GM21423 (cell line): ENCODE measurements at regions not wholly inside any gene's neighbourhood (a gene's known extent, or its start where the extent isn't known, plus 50 kb on each side); places are given as distances from the start of the nearest gene placed in this dataset.
"Not testable (repeated sequence)": the region's sequence is repeated elsewhere in the genome, so short reads cannot be mapped to it uniquely, and the experiment has no call there.

ENCODE experiments used
- ATAC-seq: cut with Tn5 transposase; IDR thresholded peaks from one replicate; pipeline ENCODE4 v1.9.1; 2021; ENCODE audit warnings: mild to moderate bottlenecking, moderate library complexity; ENCODE audit not compliant: unreplicated experiment

- no peak for ATAC-seq
Observed at GRCh38 chr1:14332158-14332557, 266.3 kb upstream of the KAZN start.

- no peak for ATAC-seq
Observed at GRCh38 chr1:14334336-14335176, 263.9 kb upstream of the KAZN start.

GRCh38 chr1:14338509-14338908, 260.0 kb upstream of the KAZN start:
- ATAC-seq = no peak

- no peak for ATAC-seq
Observed at GRCh38 chr1:14339288-14339687, 259.2 kb upstream of the KAZN start.

- no peak for ATAC-seq
Observed at GRCh38 chr1:14340002-14340785, 258.3 kb upstream of the KAZN start.

- no peak for ATAC-seq
Observed at GRCh38 chr1:14341147-14341546, 257.3 kb upstream of the KAZN start.

- no peak for ATAC-seq
Observed at GRCh38 chr1:14345946-14346550, 252.4 kb upstream of the KAZN start.

GRCh38 chr1:14347186-14347585, 251.3 kb upstream of the KAZN start:
- no peak for ATAC-seq

GRCh38 chr1:14347776-14348175, 250.7 kb upstream of the KAZN start:
- ATAC-seq = no peak

GRCh38 chr1:14350197-14350596, 248.3 kb upstream of the KAZN start:
- ATAC-seq = no peak

GRCh38 chr1:14352897-14353296, 245.6 kb upstream of the KAZN start:
- ATAC-seq = no peak

GRCh38 chr1:14361005-14361404, 237.5 kb upstream of the KAZN start:
- ATAC-seq = not testable (repeated sequence)

GRCh38 chr1:14362331-14362730, 236.2 kb upstream of the KAZN start:
- no peak for ATAC-seq

GRCh38 chr1:14363036-14363590, 235.4 kb upstream of the KAZN start:
- no peak for ATAC-seq

GRCh38 chr1:14363707-14364413, 234.6 kb upstream of the KAZN start:
- no peak for ATAC-seq

- ATAC-seq = no peak
Observed at GRCh38 chr1:14365301-14365988, 233.0 kb upstream of the KAZN start.

GRCh38 chr1:14366091-14367018, 232.1 kb upstream of the KAZN start:
- ATAC-seq = no peak

- no peak for ATAC-seq
Observed at GRCh38 chr1:14367451-14367850, 231.0 kb upstream of the KAZN start.
